ENCODE measurements at regions not wholly inside any gene's neighbourhood (a gene's known extent, or its start where the extent isn't known, plus 50 kb on each side); places are given as distances from the start of the nearest gene placed in this dataset.
"Not testable (repeated sequence)": the region's sequence is repeated elsewhere in the genome, so short reads cannot be mapped to it uniquely, and the experiment has no call there.

DNA sequence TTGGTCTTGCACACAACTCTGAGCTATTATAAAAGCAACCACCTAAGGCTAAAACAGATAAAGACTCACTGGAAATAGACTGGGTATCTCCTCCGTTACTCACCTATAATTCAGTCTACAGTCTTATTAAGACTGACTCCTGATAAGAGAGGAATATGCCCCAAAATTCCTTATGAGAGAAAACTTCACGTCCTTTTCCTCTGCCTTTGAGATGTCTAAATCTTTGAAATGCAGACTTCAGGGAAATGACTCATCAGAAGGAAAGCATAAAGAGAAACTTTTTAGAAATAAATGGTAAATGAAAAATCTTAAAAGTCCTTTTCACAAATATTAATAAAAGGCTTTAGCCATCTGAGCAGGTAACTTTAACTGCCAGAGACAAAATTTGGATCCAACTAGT, 187.5 kb upstream of the RTL1 start:
- TF ChIP-seq CTCF (IDR thresholded peaks at IDR 0.05; ENCODE audit: low read depth, low read length), result no peak
- DNase-seq (ENCODE audit: extremely low read depth, low read depth), result no peak

DNA sequence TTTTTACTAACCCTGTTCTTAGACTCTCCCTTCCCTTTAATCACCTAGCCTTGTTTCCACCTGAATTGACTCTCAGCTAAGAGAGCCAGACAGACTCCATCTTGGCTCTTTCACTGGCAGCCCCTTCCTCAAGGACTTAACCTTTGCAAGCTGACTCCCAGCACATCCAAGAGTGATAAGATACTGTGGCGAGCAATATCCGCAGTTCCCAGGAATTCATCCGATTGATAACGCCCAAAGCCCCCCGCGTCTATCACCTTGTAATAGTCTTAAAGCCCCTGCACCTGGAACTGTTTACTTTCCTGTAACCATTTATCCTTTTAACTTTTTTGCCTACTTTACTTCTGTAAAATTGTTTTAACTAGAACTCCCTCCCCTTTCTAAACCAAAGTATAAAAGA, 191.4 kb upstream of the RTL1 start:
- not testable (repeated sequence) for DNase-seq (ENCODE audit: extremely low read depth, low read depth)

- no peak for TF ChIP-seq CTCF (IDR thresholded peaks at IDR 0.05; ENCODE audit: low read depth, low read length)
- no peak for DNase-seq (ENCODE audit: extremely low read depth, low read depth)
These were observed 193.0 kb upstream of the RTL1 start for GRCh38 chr14:101096551-101096950.

DNA sequence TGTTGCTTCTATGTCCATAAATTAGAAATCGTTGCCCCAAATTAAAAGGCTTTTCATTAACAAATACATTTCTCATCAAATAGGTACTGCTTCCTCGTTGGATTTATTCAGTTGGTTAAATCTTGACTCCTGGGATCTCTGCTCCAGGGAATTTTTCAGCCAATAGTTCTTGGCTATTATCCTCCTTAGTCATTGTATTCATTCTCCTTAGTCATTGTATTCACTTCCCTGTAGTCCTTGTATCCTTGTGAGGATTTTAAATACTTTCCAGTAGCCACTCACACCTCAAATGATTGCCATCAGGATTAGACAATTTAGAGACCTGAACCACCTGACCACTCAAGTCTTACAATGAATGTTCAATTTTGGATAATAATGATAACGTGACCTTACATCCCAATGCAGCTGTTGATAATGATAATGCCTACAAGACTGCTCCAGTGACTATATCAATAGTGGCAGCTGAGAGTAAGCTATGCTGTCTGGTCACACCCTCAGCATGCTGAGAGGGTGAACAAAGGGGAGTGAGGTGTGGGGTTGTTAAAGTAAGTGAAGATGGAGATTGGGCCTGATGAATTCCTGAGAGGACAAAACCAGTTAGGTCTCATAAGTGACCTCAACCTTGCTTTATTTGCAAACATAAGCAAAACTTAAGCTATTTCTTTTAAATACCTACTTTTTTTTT, 193.7 kb upstream of the RTL1 start:
- TF ChIP-seq CTCF (IDR thresholded peaks at IDR 0.05; ENCODE audit: low read depth, low read length), result no peak

GRCh38 chr14:101098177-101098576, 194.7 kb upstream of the RTL1 start:
- DNase-seq (ENCODE audit: extremely low read depth, low read depth), result no peak
- no peak for TF ChIP-seq CTCF (IDR thresholded peaks at IDR 0.05; ENCODE audit: low read depth, low read length)

More for the DNA sequence above, 193.7 kb upstream of the RTL1 start:
- DNase-seq (ENCODE audit: extremely low read depth, low read depth), result no peak

- no peak for DNase-seq (ENCODE audit: extremely low read depth, low read depth)
- no peak for TF ChIP-seq CTCF (IDR thresholded peaks at IDR 0.05; ENCODE audit: low read depth, low read length)
These were observed 195.1 kb upstream of the RTL1 start for GRCh38 chr14:101098641-101099040.

DNA sequence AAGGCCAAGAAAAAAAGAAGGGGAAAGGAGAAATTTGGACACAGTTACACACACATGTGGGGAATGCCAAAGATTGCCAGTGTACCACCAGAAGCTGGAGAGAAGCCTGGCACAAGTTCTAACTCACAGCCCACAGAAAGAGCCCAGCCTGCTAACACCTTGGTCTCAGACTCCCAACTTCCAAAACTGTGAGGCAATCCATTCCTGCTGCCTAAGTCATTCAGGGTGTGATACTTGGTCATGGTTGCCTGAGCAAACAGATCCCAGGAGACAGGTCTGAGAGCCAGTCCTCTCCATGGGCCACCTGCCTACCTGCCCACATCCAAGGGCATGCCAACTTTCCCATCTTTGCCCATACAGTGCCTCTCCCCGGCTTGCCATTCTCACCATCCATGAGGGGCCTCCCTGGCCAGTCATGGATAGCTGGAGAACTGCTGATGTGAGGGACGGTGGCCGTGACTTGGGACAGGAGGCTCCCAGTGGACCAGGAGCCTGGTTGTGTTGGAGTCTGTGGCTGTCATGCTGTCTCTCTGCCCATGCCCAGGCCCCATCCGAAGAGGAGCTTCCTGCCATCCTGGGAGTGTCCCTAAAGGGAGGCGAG, 198.0 kb upstream of the RTL1 start:
- DNase-seq (ENCODE audit: extremely low read depth, low read depth), result no peak
- no peak for TF ChIP-seq CTCF (IDR thresholded peaks at IDR 0.05; ENCODE audit: low read depth, low read length)

- no peak for DNase-seq (ENCODE audit: extremely low read depth, low read depth)
These were observed 199.4 kb upstream of the RTL1 start for GRCh38 chr14:101102875-101103274.

More at GRCh38 chr14:101102875-101103274, 199.4 kb upstream of the RTL1 start:
- TF ChIP-seq CTCF (IDR thresholded peaks at IDR 0.05; ENCODE audit: low read depth, low read length), result no peak

Data from AG09319 (cell line).